Ovary (tissue), 7 donors: ENCODE measurements at regions not wholly inside any gene's neighbourhood (a gene's known extent, or its start where the extent isn't known, plus 50 kb on each side); places are given as distances from the start of the nearest gene placed in this dataset.

Experiments
- DNase-seq, 5 donors: peaks; one replicate each; pipeline ENCODE4 v3.0.0-alpha.2; 2019 to 2020
- H3K27ac ChIP-seq, 2 donors: fragments of 200-600 bp; one replicate each; pipeline versions ENCODE4 v1.5.1 to v1.8.0; 2019 to 2022
- H3K27me3 ChIP-seq: fragments of 200-600 bp; one replicate; pipeline ENCODE4 v1.8.0; 2022
- H3K36me3 ChIP-seq: fragments of 200-600 bp; sonication (generic); one replicate; pipeline ENCODE4 v1.5.1; 2019
- H3K4me1 ChIP-seq: one replicate; pipeline ENCODE4 v1.8.1; 2013; ENCODE audit warnings: mild to moderate bottlenecking, moderate library complexity; ENCODE audit not compliant: insufficient read depth
- H3K4me3 ChIP-seq: fragments of 200-600 bp; sonication (generic); one replicate; pipeline ENCODE4 v1.5.1; 2017
- H3K9me3 ChIP-seq, 2 donors: fragments of 200-600 bp in 1 of 2; sonication (generic) in 1 of 2; one replicate each; pipeline versions ENCODE4 v1.5.1 to v1.8.1; 2013 to 2019; ENCODE audit warnings: mild to moderate bottlenecking in 1 of 2, moderate library complexity in 1 of 2
- CTCF ChIP-seq, 3 donors: fragments of 450-650 bp in 2 of 3; fragments of 200-600 bp in 1 of 3; IDR thresholded peaks; one replicate each; pipeline versions ENCODE4 v1.5.1 to v1.8.0; 2016 to 2022; ENCODE audit warnings: antibody characterized with exemption in 3 of 3, mild to moderate bottlenecking in 1 of 3
- EP300 ChIP-seq: sonication (generic); formaldehyde crosslinking; IDR thresholded peaks from one replicate; pipeline ENCODE4 v1.6.1; 2017; ENCODE audit warnings: antibody characterized with exemption
- POLR2A ChIP-seq: fragments of 450-650 bp; IDR thresholded peaks from one replicate; pipeline ENCODE4 v1.6.1; 2017; ENCODE audit warnings: antibody characterized with exemption, mild to moderate bottlenecking, moderate library complexity
- WGBS, 3 donors: extraction: QIAGEN DNeasy Blood & Tissue Kit in 1 of 3; methylation state at CpG; one replicate each; pipeline versions ENCODE4 v1.1.5 to v1.1.7; 2013 to 2017; 5-methylcytosine and 5-hydroxymethylcytosine counted together
- intact Hi-C, 4 donors: fragments of 100-400 bp; cut with DNase I; formaldehyde crosslinking; loops; one replicate each; pipeline versions ENCODE4 v1.11.0 to v1.15.1; 2022 to 2023
- donor health status: DM: no; HTN: no; CAD: no; lungs with moderate emphysema.
- donor health status: DM: no; HTN: no; CAD: no.
- donor health status: Bipolar disorder and iron deficiency.
- donor health status: DM: no; HTN: no; CAD: no.
- donor health status: DM: yes; HTN: yes; CAD: no.

- no peaks in the 10 kb centered on the region for H3K36me3 ChIP-seq
- 97 to 100% (median 100%) methylated on average over 2 of the region's 2 CpGs for WGBS, 3 donors
- intact Hi-C loops, result no loop called here
- no peak overlapping the region for H3K27ac ChIP-seq
- TF ChIP-seq POLR2A (no peak), CTCF (IDR thresholded peaks at IDR 0.05) (no peak), EP300 (no peak)
- peaks cover 3% of the 10 kb centered on the region for H3K4me1 ChIP-seq
- no peak for DNase-seq
- no peak overlapping the region for H3K4me3 ChIP-seq
- no peaks in the 10 kb centered on the region for H3K9me3 ChIP-seq
- no peaks in the 10 kb centered on the region for H3K27me3 ChIP-seq
These were observed 320.1 kb downstream of the ZNF621 start for GRCh38 chr3:40844896-40845295.

DNA sequence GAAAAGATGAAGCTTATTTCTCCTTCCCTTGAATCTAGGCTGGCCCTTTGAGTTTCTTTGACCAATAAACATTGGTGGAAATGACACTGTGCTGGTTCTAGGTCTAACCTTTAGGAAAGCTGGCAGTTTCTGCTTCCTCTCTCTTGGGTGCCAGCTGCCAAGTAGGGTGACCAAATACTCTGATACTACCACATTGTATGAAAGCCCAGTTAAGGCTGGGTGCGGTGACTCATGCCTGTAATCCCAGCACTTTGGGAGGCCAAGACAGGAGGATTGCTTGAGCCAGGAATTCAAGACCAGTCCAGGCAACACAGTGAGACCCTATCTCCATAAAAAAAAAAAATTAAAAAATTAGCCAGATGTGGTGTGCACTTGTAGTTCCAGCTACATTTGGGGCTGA is 320.7 kb downstream of the ZNF621 start:
- no peak overlapping the region for H3K4me3 ChIP-seq
- TF ChIP-seq CTCF (IDR thresholded peaks at IDR 0.05) (no peak), POLR2A (no peak), EP300 (no peak)
- WGBS, 3 donors, result 92 to 98% (median 96%) methylated on average over 1 of the region's 1 CpG
- no peaks in the 10 kb centered on the region for H3K9me3 ChIP-seq
- no peaks in the 10 kb centered on the region for H3K27me3 ChIP-seq
- H3K36me3 ChIP-seq, result no peaks in the 10 kb centered on the region
- intact Hi-C loops, result no loop called here
- H3K4me1 ChIP-seq, result peaks cover 3% of the 10 kb centered on the region
- DNase-seq, result no peak
- H3K27ac ChIP-seq, result no peak overlapping the region

GRCh38 chr3:40845916-40846315 is 321.2 kb downstream of the ZNF621 start:
- Histone ChIP-seq H3K9me3 (no peaks in the 10 kb centered on the region), H3K36me3 (no peaks in the 10 kb centered on the region), H3K27ac (no peak overlapping the region), H3K4me1 (peaks cover 3% of the 10 kb centered on the region), H3K27me3 (no peaks in the 10 kb centered on the region), H3K4me3 (no peak overlapping the region)
- no peak for DNase-seq
- intact Hi-C loops, result no loop called here
- 38 to 50% (median 43%) methylated on average over 1 of the region's 1 CpG for WGBS, 3 donors
- TF ChIP-seq EP300, result no peak
- no peak for TF ChIP-seq POLR2A
- TF ChIP-seq CTCF (IDR thresholded peaks at IDR 0.05), result no peak

DNA sequence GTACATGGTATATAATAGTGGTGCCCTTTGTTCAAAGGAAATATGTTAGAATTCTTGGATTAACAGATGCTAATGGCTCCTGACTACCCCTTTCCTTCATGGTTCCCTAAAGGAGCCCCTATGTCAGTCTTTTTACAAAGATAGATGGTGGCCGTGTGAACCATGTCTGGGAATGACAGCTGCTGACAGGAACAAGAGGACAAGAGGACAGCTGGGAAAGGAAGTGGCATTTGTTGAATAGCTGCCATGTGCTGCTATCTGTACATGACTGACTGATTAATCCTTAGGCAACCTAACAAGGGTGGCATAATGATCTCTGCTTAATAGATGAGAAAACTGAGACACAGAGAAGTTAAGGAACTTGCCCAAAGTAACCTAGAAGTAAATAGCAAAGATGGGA is 321.7 kb downstream of the ZNF621 start:
- H3K27ac ChIP-seq, result no peak overlapping the region
- WGBS, 3 donors, result 91 to 98% (median 94%) methylated on average over 1 of the region's 1 CpG
- no peaks in the 10 kb centered on the region for H3K27me3 ChIP-seq
- no peak overlapping the region for H3K4me3 ChIP-seq
- H3K4me1 ChIP-seq, result peaks cover 3% of the 10 kb centered on the region
- intact Hi-C loops, result no loop called here
- no peaks in the 10 kb centered on the region for H3K9me3 ChIP-seq
- H3K36me3 ChIP-seq, result no peaks in the 10 kb centered on the region
- DNase-seq, result no peak
- no peak for TF ChIP-seq CTCF (IDR thresholded peaks at IDR 0.05)
- no peak for TF ChIP-seq POLR2A
- no peak for TF ChIP-seq EP300

- H3K27ac ChIP-seq, result no peak overlapping the region
- peaks cover 3% of the 10 kb centered on the region for H3K4me1 ChIP-seq
- WGBS, 3 donors, result 22 to 37% (median 31%) methylated on average over 6 of the region's 6 CpGs
- TF ChIP-seq POLR2A (no peak), CTCF (IDR thresholded peaks at IDR 0.05) (no peak), EP300 (no peak)
- intact Hi-C loops, result no loop called here
- H3K4me3 ChIP-seq, result no peak overlapping the region
- DNase-seq, result peak in 3 of 5 donors; percentile 32 to 53 (median 51)
- H3K27me3 ChIP-seq, result no peaks in the 10 kb centered on the region
- no peaks in the 10 kb centered on the region for H3K9me3 ChIP-seq
- no peaks in the 10 kb centered on the region for H3K36me3 ChIP-seq
These were observed 322.8 kb downstream of the ZNF621 start for GRCh38 chr3:40847551-40847992.
